HepG2 (cell line): ENCODE measurements at regions not wholly inside any gene's neighbourhood (a gene's known extent, or its start where the extent isn't known, plus 50 kb on each side); places are given as distances from the start of the nearest gene placed in this dataset.

ENCODE experiments used
- CERS6 ChIP-seq: sonication (generic); formaldehyde crosslinking; IDR thresholded peaks from 2 replicates; pipeline ENCODE4 v1.5.0; 2020; ENCODE audit warnings: missing genetic modification reagents
- CHD4 ChIP-seq: fragments of 200-600 bp; sonication (generic); IDR thresholded peaks from 2 replicates; pipeline ENCODE4 v1.7.0; 2017; ENCODE audit warnings: mild to moderate bottlenecking, low read length, borderline replicate concordance
- ELF1 ChIP-seq: sonication (generic); formaldehyde crosslinking; IDR thresholded peaks from 2 replicates; pipeline ENCODE4 v1.4.0; 2020; ENCODE audit warnings: missing genetic modification reagents
- EZH2 ChIP-seq: conservative IDR thresholded peaks from 2 replicates; pipeline ENCODE4 v1.6.1; 2012; ENCODE audit warnings: mild to moderate bottlenecking, low read depth, low read length, moderate library complexity
- FOXA1 ChIP-seq, 2 experiments: fragments of 450-650 bp in 1 of 2; sonication (generic) in 1 of 2; formaldehyde crosslinking in 1 of 2; IDR thresholded peaks; 2 replicates each; pipeline versions ENCODE4 v1.4.0 to v1.6.1; 2016 to 2020; ENCODE audit warnings: missing genetic modification reagents in 1 of 2
- HCFC1 ChIP-seq: fragments of 150-350 bp; IDR thresholded peaks from 2 replicates; pipeline ENCODE4 v1.6.1; 2014; ENCODE audit warnings: low read depth, low read length
- NONO ChIP-seq, 2 experiments: fragments of 450-650 bp in 1 of 2; sonication (generic) in 1 of 2; formaldehyde crosslinking in 1 of 2; IDR thresholded peaks in 1 of 2; conservative IDR thresholded peaks in 1 of 2; 2 replicates each; pipeline versions ENCODE4 v1.6.1 to v1.8.0; 2017 to 2022; ENCODE audit warnings: mild to moderate bottlenecking in 1 of 2, missing genetic modification reagents in 1 of 2, moderate library complexity in 1 of 2
- PAXIP1 ChIP-seq: sonication (generic); formaldehyde crosslinking; conservative IDR thresholded peaks from 2 replicates; pipeline ENCODE4 v1.4.0; 2020; ENCODE audit warnings: mild to moderate bottlenecking, missing genetic modification reagents, moderate library complexity
- SAFB2 ChIP-seq: sonication (generic); formaldehyde crosslinking; IDR thresholded peaks from 2 replicates; pipeline ENCODE4 v1.5.1; 2020; ENCODE audit warnings: missing genetic modification reagents, low read depth, mild to moderate bottlenecking, borderline replicate concordance
- SMAD1 ChIP-seq: sonication (generic); formaldehyde crosslinking; IDR thresholded peaks from 2 replicates; pipeline ENCODE4 v1.4.0; 2020; ENCODE audit warnings: missing genetic modification reagents, low read depth, mild to moderate bottlenecking, borderline replicate concordance
- TEF ChIP-seq: sonication (generic); formaldehyde crosslinking; IDR thresholded peaks from 2 replicates; pipeline ENCODE4 v1.5.0; 2020; ENCODE audit warnings: missing genetic modification reagents
- ZBTB40 ChIP-seq, 2 experiments: fragments of 450-650 bp in 1 of 2; sonication (generic) in 1 of 2; formaldehyde crosslinking in 1 of 2; IDR thresholded peaks; 2 replicates each; pipeline versions ENCODE4 v1.6.1 to v1.8.0; 2016 to 2022; ENCODE audit warnings: antibody characterized with exemption in 1 of 2, mild to moderate bottlenecking in 1 of 2, missing genetic modification reagents in 1 of 2
- ZFY ChIP-seq: sonication (generic); formaldehyde crosslinking; IDR thresholded peaks from 2 replicates; pipeline ENCODE4 v1.4.0; 2020; ENCODE audit warnings: missing genetic modification reagents
- ZNF562 ChIP-seq: sonication (generic); formaldehyde crosslinking; IDR thresholded peaks from 2 replicates; pipeline ENCODE4 v1.8.0; 2022; ENCODE audit warnings: missing genetic modification reagents, borderline replicate concordance

GRCh38 chr6:141877275-141877983 is 255.3 kb upstream of the GJE1 start (continued):
- TF ChIP-seq PAXIP1 (CRISPR knock-in tag): peak; percentile 78
- TF ChIP-seq TEF (CRISPR knock-in tag): peak; percentile 82; the same call in 1 of the 2 replicates
- TF ChIP-seq ZBTB40 (IDR thresholded peaks at IDR 0.05): no peak
- no peak for TF ChIP-seq ZBTB40 (CRISPR knock-in tag; IDR thresholded peaks at IDR 0.05)
- TF ChIP-seq FOXA1 (IDR thresholded peaks at IDR 0.05): no peak
- peak; percentile 23; the same call in 1 of the 2 replicates for TF ChIP-seq FOXA1 (CRISPR knock-in tag; IDR thresholded peaks at IDR 0.05)
- TF ChIP-seq EZH2: no peak
- TF ChIP-seq CERS6 (CRISPR knock-in tag): no peak
- no peak for TF ChIP-seq NONO (IDR thresholded peaks at IDR 0.05)
- TF ChIP-seq NONO (CRISPR knock-in tag; conservative IDR thresholded peaks at IDR 0.05): no peak
- TF ChIP-seq ELF1 (CRISPR knock-in tag): no peak
- no peak for TF ChIP-seq HCFC1
- no peak for TF ChIP-seq ZNF562 (CRISPR knock-in tag)
- TF ChIP-seq ZFY: no peak
- no peak for TF ChIP-seq SMAD1
- TF ChIP-seq CHD4: no peak
- no peak for TF ChIP-seq SAFB2
